ENCODE measurements at regions not wholly inside any gene's neighbourhood (a gene's known extent, or its start where the extent isn't known, plus 50 kb on each side); places are given as distances from the start of the nearest gene placed in this dataset.
"Not testable (repeated sequence)": the region's sequence is repeated elsewhere in the genome, so short reads cannot be mapped to it uniquely, and the experiment has no call there.

DNA sequence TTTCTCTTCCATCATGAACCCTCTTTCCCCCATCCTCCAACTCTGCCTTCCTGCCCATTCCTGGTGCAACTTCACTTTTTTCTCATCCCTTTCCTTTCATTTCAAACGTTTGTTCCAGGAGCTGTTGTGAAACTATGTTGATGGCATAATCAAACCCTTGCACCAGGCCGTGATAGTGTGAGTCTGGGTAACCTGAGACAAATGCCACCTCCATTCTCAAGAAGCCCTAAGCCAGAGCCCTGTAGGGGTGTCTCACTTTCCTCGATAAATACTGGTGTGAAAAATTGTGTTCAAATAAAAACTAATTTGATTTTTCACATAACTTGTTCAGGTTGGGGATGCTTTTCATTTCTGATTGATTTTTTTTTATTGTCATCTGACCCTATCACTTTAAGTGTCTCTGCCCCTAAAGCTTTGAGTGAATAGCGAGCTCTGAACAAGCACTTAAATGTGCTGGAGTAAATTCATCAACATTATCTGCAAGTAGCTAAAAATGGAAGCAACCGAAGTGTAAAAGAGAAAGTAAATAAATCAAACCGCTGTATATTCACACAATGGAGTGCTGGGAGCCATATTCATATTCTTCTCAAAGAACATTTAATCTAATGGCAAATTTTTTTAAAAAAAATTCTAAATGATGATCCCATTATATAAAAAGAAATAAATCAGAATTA is 303.1 kb upstream of the CDYL start:
- TF ChIP-seq, protein P1, sequence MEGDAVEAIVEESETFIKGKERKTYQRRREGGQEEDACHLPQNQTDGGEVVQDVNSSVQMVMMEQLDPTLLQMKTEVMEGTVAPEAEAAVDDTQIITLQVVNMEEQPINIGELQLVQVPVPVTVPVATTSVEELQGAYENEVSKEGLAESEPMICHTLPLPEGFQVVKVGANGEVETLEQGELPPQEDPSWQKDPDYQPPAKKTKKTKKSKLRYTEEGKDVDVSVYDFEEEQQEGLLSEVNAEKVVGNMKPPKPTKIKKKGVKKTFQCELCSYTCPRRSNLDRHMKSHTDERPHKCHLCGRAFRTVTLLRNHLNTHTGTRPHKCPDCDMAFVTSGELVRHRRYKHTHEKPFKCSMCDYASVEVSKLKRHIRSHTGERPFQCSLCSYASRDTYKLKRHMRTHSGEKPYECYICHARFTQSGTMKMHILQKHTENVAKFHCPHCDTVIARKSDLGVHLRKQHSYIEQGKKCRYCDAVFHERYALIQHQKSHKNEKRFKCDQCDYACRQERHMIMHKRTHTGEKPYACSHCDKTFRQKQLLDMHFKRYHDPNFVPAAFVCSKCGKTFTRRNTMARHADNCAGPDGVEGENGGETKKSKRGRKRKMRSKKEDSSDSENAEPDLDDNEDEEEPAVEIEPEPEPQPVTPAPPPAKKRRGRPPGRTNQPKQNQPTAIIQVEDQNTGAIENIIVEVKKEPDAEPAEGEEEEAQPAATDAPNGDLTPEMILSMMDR (conservative IDR thresholded peaks at IDR 0.05), result no peak
- no peak for TF ChIP-seq ZFX (IDR thresholded peaks at IDR 0.05)
- no peak overlapping the region for H3K27ac ChIP-seq

GRCh38 chr6:4472222-4472621 is 304.0 kb upstream of the CDYL start:
- TF ChIP-seq, protein P1 (conservative IDR thresholded peaks at IDR 0.05), result no peak
- no peak for TF ChIP-seq ZFX (IDR thresholded peaks at IDR 0.05)
- H3K27ac ChIP-seq, result no peak overlapping the region

- H3K27ac ChIP-seq, result not testable (repeated sequence)
These were observed 304.7 kb upstream of the CDYL start for GRCh38 chr6:4471515-4471914.

DNA sequence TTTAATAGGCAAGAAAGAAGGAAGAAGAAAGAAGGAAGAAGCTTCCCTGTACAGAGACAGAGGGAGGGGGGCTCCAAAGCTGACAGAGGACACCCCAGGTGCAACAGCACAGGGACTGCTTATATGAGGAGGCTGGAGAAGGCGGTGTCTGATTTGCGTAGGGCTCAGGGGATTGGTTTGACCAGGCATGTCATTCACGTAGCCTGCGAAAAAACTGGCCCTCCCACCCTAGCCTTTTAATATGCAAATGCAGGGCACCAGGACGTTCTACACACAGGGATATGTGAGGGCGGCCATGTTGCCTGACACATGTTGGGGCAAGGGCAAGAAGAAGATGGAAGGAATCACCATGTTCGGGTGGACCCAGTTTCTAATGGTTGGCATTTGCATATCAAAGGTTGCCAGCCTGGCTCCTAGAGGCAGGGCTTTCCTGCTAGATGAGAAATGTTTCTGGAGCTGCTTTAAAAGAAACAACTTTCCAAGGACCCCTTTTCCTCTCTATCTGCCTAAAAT is 305.4 kb upstream of the CDYL start:
- TF ChIP-seq, protein P1 (conservative IDR thresholded peaks at IDR 0.05), result no peak

DNA sequence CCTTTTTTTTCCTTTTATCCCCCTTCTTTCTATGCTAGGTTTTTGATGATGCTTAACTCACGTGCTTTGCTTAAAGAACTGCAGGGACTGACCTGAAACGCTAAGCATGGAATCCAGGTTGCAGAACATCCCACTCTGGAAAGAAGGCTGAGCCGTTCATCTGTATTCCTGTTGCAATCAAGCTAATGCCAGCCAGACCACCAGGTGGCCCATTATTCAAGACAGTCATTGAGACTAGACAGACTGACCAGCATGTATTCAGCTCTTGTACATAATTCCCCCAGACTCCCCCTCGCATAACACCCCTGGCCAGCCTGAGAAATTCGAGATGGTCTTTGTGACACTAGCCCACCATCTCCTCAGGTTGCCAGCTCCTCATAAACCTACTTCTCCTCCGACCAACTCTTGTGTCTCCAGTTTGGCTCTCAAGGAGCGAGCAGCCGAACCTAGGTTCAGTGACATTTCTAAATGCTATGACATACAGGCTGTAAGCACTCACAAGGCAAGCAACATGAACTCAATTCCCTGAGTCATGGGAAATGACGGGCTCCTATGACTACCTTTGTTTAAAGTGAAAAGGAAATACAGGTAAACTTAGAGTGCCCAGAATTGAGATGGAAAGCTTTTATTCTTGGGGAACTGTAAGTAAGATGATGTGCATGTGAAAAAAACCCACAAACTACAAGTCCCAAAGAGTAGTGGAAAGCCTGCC is 309.3 kb upstream of the CDYL start:
- TF ChIP-seq, protein P1 (conservative IDR thresholded peaks at IDR 0.05), result peak; percentile 21; the same call in 1 of the 2 replicates
- TF ChIP-seq ZFX (IDR thresholded peaks at IDR 0.05), result no peak
- no peak overlapping the region; the same call in 1 of the 2 replicates for H3K27ac ChIP-seq

More for the DNA sequence above, 305.4 kb upstream of the CDYL start:
- no peak overlapping the region for H3K27ac ChIP-seq

DNA sequence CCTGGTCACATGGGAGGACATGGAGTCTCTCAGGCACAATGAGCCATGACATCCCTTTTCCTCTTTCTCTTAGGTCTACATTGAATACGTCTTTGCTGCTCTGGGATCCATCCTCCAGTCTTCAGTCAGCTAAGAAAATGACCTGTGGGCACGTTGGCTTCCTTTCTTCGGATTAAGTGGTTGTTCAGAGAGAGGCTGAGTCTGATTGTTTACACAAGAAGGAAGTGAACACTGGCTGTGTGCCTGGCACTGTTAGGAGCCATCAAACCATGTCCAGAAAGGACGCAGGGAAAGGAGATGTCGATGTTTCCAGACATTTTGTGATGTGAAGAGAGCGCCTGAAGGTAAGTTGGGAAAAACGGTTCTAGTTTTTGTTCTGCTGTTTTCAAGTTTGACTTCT is 309.9 kb upstream of the CDYL start:
- no peak for TF ChIP-seq ZFX (IDR thresholded peaks at IDR 0.05)
- TF ChIP-seq, protein P1 (conservative IDR thresholded peaks at IDR 0.05), result no peak

DNA sequence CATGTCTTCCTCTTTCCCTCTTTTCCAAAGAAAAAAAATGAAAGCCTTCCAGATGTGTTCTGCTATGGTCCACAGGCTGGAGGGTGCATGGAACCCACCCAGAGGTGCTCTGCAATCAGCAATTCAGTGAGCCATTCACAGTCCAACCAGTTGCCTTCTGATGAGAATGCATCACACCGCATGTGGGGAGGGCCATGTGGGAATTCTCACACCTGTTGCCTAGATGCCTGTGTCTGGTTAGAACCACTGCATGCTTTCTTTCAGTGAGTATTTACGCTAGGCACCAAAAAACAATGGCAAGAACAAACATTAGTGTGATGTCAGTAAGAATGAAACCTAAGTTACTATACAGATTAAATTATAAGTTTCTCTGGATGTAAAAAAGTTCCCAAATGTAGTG is 311.6 kb upstream of the CDYL start:
- TF ChIP-seq, protein P1 (conservative IDR thresholded peaks at IDR 0.05), result no peak
- no peak for TF ChIP-seq ZFX (IDR thresholded peaks at IDR 0.05)
- no peak overlapping the region for H3K27ac ChIP-seq

More for the DNA sequence above, 309.9 kb upstream of the CDYL start:
- no peak overlapping the region; the same call in 1 of the 2 replicates for H3K27ac ChIP-seq
